Thyroid gland (tissue), 4 donors: ENCODE measurements at regions not wholly inside any gene's neighbourhood (a gene's known extent, or its start where the extent isn't known, plus 50 kb on each side); places are given as distances from the start of the nearest gene placed in this dataset.

Source experiments
- DNase-seq, 2 donors: peaks; one replicate each; pipeline ENCODE4 v3.0.0-alpha.2; 2019
- H3K27ac ChIP-seq, 3 donors: fragments of 200-600 bp; sonication (generic); 1 replicate in 2 of 3; 2 replicates in 1 of 3; pipeline ENCODE4 v1.5.1; 2016 to 2019; ENCODE audit warnings: mild to moderate bottlenecking in 1 of 3, moderate library complexity in 1 of 3
- H3K27me3 ChIP-seq: fragments of 200-600 bp; sonication (generic); one replicate; pipeline ENCODE4 v1.5.1; 2019
- H3K36me3 ChIP-seq, 2 donors: fragments of 200-600 bp; sonication (generic); one replicate each; pipeline ENCODE4 v1.5.1; 2016 to 2019
- H3K4me1 ChIP-seq, 2 donors: fragments of 200-600 bp; sonication (generic); one replicate each; pipeline ENCODE4 v1.5.1; 2017 to 2019
- H3K4me3 ChIP-seq, 3 donors: fragments of 200-600 bp; sonication (generic); replicated peaks in 1 of 3; 1 replicate in 2 of 3; 2 replicates in 1 of 3; pipeline ENCODE4 v1.5.1; 2016; ENCODE audit warnings: mild to moderate bottlenecking in 1 of 3
- H3K9me3 ChIP-seq: fragments of 200-600 bp; sonication (generic); one replicate; pipeline ENCODE4 v1.5.1; 2017
- CTCF ChIP-seq, 6 experiments: fragments of 200-600 bp in 3 of 6; fragments of 450-650 bp in 3 of 6; sonication (generic) in 3 of 6; IDR thresholded peaks; one replicate each; pipeline ENCODE4 v1.5.1; 2016 to 2019; ENCODE audit warnings: antibody characterized with exemption in 6 of 6, mild to moderate bottlenecking in 2 of 6, inconsistent platforms in 1 of 6, moderate library complexity in 1 of 6
- POLR2A ChIP-seq, 2 donors: fragments of 450-650 bp; IDR thresholded peaks; one replicate each; pipeline ENCODE4 v1.6.1; 2017; ENCODE audit warnings: antibody characterized with exemption in 2 of 2, mild to moderate bottlenecking in 2 of 2, moderate library complexity in 1 of 2
- WGBS, 2 donors: methylation state at CpG; one replicate each; pipeline ENCODE4 v1.1.5; 2017; 5-methylcytosine and 5-hydroxymethylcytosine counted together
- intact Hi-C: fragments of 100-400 bp; cut with DNase I; formaldehyde crosslinking; loops from one replicate; pipeline ENCODE4 v1.15.1; 2023

- TF ChIP-seq CTCF (IDR thresholded peaks at IDR 0.05): no peak
- TF ChIP-seq POLR2A (IDR thresholded peaks at IDR 0.05): no peak
- 76 to 85% methylated on average over 12 of the region's 12 CpGs for WGBS, 2 donors
Measured at GRCh38 chr10:56604624-56605023, 243.6 kb upstream of the ZWINT start.

GRCh38 chr10:56599201-56599600 is 238.1 kb upstream of the ZWINT start:
- DNase-seq: no peak
- no peaks in the 10 kb centered on the region for H3K9me3 ChIP-seq
- H3K27ac ChIP-seq: no peak overlapping the region
- no peaks in the 10 kb centered on the region for H3K36me3 ChIP-seq
- H3K27me3 ChIP-seq: no peaks in the 10 kb centered on the region
- TF ChIP-seq POLR2A (IDR thresholded peaks at IDR 0.05): no peak
- no peak for TF ChIP-seq CTCF (IDR thresholded peaks at IDR 0.05)
- H3K4me3 ChIP-seq: no peak overlapping the region
- intact Hi-C loops: no loop called here
- no peaks in the 10 kb centered on the region for H3K4me1 ChIP-seq
- WGBS, 2 donors: 86 to 89% methylated on average over 2 of the region's 2 CpGs

More at GRCh38 chr10:56604624-56605023, 243.6 kb upstream of the ZWINT start:
- intact Hi-C loops: no loop called here
- Histone ChIP-seq H3K27me3 (no peaks in the 10 kb centered on the region), H3K4me1 (no peaks in the 10 kb centered on the region), H3K36me3 (no peaks in the 10 kb centered on the region), H3K4me3 (no peak overlapping the region), H3K27ac (no peak overlapping the region), H3K9me3 (no peaks in the 10 kb centered on the region)
- no peak for DNase-seq

- DNase-seq: no peak
- 21 to 37% methylated on average over 4 of the region's 4 CpGs for WGBS, 2 donors
- intact Hi-C loops: no loop called here
- Histone ChIP-seq H3K4me1 (no peaks in the 10 kb centered on the region), H3K9me3 (no peaks in the 10 kb centered on the region), H3K27ac (no peak overlapping the region), H3K36me3 (no peaks in the 10 kb centered on the region), H3K27me3 (no peaks in the 10 kb centered on the region), H3K4me3 (no peak overlapping the region)
- no peak for TF ChIP-seq CTCF (IDR thresholded peaks at IDR 0.05)
- TF ChIP-seq POLR2A (IDR thresholded peaks at IDR 0.05): no peak
Measured at GRCh38 chr10:56596257-56596656, 235.2 kb upstream of the ZWINT start.

- intact Hi-C loops: no loop called here
- WGBS, 2 donors: 76 to 88% methylated on average over 1 of the region's 1 CpG
- TF ChIP-seq POLR2A (IDR thresholded peaks at IDR 0.05) (no peak), CTCF (IDR thresholded peaks at IDR 0.05) (no peak)
Measured at GRCh38 chr10:56593120-56593519, 232.1 kb upstream of the ZWINT start.

GRCh38 chr10:56586461-56586891 is 225.4 kb upstream of the ZWINT start:
- Histone ChIP-seq H3K27ac (no peak overlapping the region), H3K4me1 (no peaks in the 10 kb centered on the region), H3K36me3 (no peaks in the 10 kb centered on the region), H3K27me3 (no peaks in the 10 kb centered on the region), H3K4me3 (no peak overlapping the region), H3K9me3 (no peaks in the 10 kb centered on the region)
- no peak for DNase-seq
- TF ChIP-seq POLR2A (IDR thresholded peaks at IDR 0.05): no peak
- TF ChIP-seq CTCF (IDR thresholded peaks at IDR 0.05): no peak
- intact Hi-C loops: no loop called here
- 51 to 62% methylated on average over 12 of the region's 12 CpGs for WGBS, 2 donors

More at GRCh38 chr10:56593120-56593519, 232.1 kb upstream of the ZWINT start:
- no peak for DNase-seq
- H3K9me3 ChIP-seq: no peaks in the 10 kb centered on the region
- H3K27ac ChIP-seq: no peak overlapping the region
- no peaks in the 10 kb centered on the region for H3K27me3 ChIP-seq
- no peaks in the 10 kb centered on the region for H3K4me1 ChIP-seq
- H3K4me3 ChIP-seq: no peak overlapping the region
- no peaks in the 10 kb centered on the region for H3K36me3 ChIP-seq
